ENCODE measurements at regions not wholly inside any gene's neighbourhood (a gene's known extent, or its start where the extent isn't known, plus 50 kb on each side); places are given as distances from the start of the nearest gene placed in this dataset.

DNA sequence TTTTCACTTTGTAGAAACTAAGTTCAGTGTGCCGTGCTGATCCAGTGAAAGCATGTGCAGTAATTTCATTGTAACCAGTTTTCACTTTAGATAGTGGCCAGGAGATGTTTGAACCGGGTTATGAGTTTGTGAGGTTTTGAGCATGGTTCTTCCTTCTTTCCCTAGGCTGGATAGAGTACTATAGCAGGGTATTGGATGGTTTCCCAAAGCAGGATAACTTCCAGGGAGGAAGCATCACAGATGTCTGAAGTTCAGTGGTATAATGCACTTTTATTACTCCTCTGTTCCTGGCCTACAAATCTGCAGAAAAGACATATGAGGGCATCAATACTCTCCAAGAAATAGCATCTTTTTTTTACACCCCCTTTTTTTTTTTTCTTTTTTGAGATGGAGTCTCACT, 823.1 kb downstream of the USP25 start:
- H3K27ac Mint-ChIP-seq = no peak overlapping the region
- H3K4me1 Mint-ChIP-seq (ENCODE audit: low read depth) = no peaks in the 10 kb centered on the region
- no peaks in the 10 kb centered on the region for H3K27me3 Mint-ChIP-seq
- ATAC-seq (no peak), DNase-seq (no peak)
- TF ChIP-seq CTCF (IDR thresholded peaks at IDR 0.05) = no peak
- CTCF ChIA-PET = no interaction called here
- H3K4me3 Mint-ChIP-seq = no peak overlapping the region
- no peaks in the 10 kb centered on the region for H3K36me3 Mint-ChIP-seq (ENCODE audit: low read depth)
- intact Hi-C loops (cut with micrococcal nuclease) = no loop called here
- peaks cover 3% of the 10 kb centered on the region for H3K9me3 Mint-ChIP-seq
- POLR2A ChIA-PET = no interaction called here

GRCh38 chr21:16554503-16554902, 824.7 kb downstream of the USP25 start:
- peaks cover 3% of the 10 kb centered on the region for H3K9me3 Mint-ChIP-seq
- H3K4me1 Mint-ChIP-seq (ENCODE audit: low read depth) = no peaks in the 10 kb centered on the region
- no peak overlapping the region for H3K27ac Mint-ChIP-seq
- H3K27me3 Mint-ChIP-seq = no peaks in the 10 kb centered on the region
- intact Hi-C loops (cut with micrococcal nuclease) = no loop called here
- POLR2A ChIA-PET = no interaction called here
- CTCF ChIA-PET = no interaction called here
- TF ChIP-seq CTCF (IDR thresholded peaks at IDR 0.05) = no peak
- ATAC-seq (no peak), DNase-seq (no peak)
- no peaks in the 10 kb centered on the region for H3K36me3 Mint-ChIP-seq (ENCODE audit: low read depth)
- H3K4me3 Mint-ChIP-seq = no peak overlapping the region

DNA sequence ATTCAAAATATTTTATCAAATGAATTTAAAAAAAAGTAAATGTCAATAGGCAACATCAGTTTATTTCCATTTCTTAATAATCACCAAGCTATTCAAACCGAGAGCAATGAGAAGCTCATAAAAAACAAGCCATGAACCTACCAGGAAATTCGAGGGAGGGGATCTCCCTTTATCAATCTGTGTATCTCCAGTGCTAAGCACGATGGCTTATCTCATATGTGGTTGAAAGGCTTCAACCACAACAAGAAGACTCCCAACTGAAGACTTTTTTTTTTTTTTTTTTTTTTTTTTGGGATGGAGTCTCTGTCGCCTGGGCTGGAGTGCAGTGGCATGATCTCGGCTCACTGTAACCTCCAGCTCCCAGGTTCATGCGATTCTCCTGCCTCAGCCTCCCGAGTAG, 833.3 kb downstream of the USP25 start:
- H3K27me3 Mint-ChIP-seq = no peaks in the 10 kb centered on the region
- H3K36me3 Mint-ChIP-seq (ENCODE audit: low read depth) = no peaks in the 10 kb centered on the region
- ATAC-seq = no peak
- no peaks in the 10 kb centered on the region for H3K4me1 Mint-ChIP-seq (ENCODE audit: low read depth)
- TF ChIP-seq CTCF (IDR thresholded peaks at IDR 0.05) = no peak
- no peak overlapping the region for H3K27ac Mint-ChIP-seq
- CTCF ChIA-PET = no interaction called here
- no peaks in the 10 kb centered on the region for H3K9me3 Mint-ChIP-seq
- intact Hi-C loops (cut with micrococcal nuclease) = no loop called here
- POLR2A ChIA-PET = interaction anchor here (0.6 kb wide), 1 partner anchor 139 kb away, joined by 3 read pairs; no protein-coding TSS in a partner anchor
- no peak for DNase-seq
- H3K4me3 Mint-ChIP-seq = no peak overlapping the region

DNA sequence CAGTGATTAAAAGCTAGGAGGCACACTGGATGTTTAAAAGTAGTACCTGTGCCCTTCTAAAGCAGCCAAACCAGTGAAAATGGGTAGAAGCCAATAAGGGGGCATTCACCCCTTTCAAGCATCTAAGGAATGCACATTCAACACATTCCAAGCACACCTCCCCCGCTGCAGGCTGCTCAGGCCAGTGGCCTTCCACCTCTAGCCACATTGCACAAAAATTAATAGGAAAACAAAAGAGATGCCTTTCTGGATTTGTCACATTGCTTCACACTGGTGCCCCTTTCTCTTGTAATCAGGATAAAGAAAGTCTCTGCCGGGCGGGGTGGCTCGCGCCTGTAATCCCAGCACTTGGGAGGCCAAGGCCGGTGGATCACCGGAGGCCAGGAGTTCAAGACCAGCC, 834.0 kb downstream of the USP25 start:
- Mint-ChIP-seq H3K27ac (no peak overlapping the region), H3K9me3 (no peaks in the 10 kb centered on the region), H3K27me3 (no peaks in the 10 kb centered on the region), H3K4me1 (ENCODE audit: low read depth) (no peaks in the 10 kb centered on the region), H3K4me3 (no peak overlapping the region), H3K36me3 (ENCODE audit: low read depth) (no peaks in the 10 kb centered on the region)
- TF ChIP-seq CTCF (IDR thresholded peaks at IDR 0.05) = no peak
- POLR2A ChIA-PET = interaction anchor here (0.6 kb wide), 1 partner anchor 139 kb away, joined by 3 read pairs; no protein-coding TSS in a partner anchor
- no peak for ATAC-seq
- CTCF ChIA-PET = no interaction called here
- no peak for DNase-seq
- intact Hi-C loops (cut with micrococcal nuclease) = no loop called here

- ATAC-seq (no peak), DNase-seq (no peak)
- no peaks in the 10 kb centered on the region for H3K9me3 Mint-ChIP-seq
- H3K27me3 Mint-ChIP-seq = no peaks in the 10 kb centered on the region
- no peaks in the 10 kb centered on the region for H3K4me1 Mint-ChIP-seq (ENCODE audit: low read depth)
- no peak overlapping the region for H3K27ac Mint-ChIP-seq
- ChIA-PET CTCF (no interaction called here), POLR2A (no interaction called here)
- intact Hi-C loops (cut with micrococcal nuclease) = no loop called here
- TF ChIP-seq CTCF (IDR thresholded peaks at IDR 0.05) = no peak
- no peak overlapping the region for H3K4me3 Mint-ChIP-seq
- H3K36me3 Mint-ChIP-seq (ENCODE audit: low read depth) = no peaks in the 10 kb centered on the region
These were observed 838.5 kb downstream of the USP25 start for GRCh38 chr21:16568244-16568643.
